HEK293T (cell line): ENCODE measurements at regions not wholly inside any gene's neighbourhood (a gene's known extent, or its start where the extent isn't known, plus 50 kb on each side); places are given as distances from the start of the nearest gene placed in this dataset.

ENCODE experiments used
- CTCF ChIA-PET: fragments of 350-600 bp; formaldehyde crosslinking; extraction: SDS; loops from one replicate; lab custom pipeline; 2021; ENCODE audit warnings: antibody characterized with exemption, inconsistent platforms; lab: Yijun Ruan, JAX
- POLR2A ChIA-PET: fragments of 350-600 bp; formaldehyde crosslinking; extraction: SDS; loops from one replicate; lab custom pipeline; 2020; ENCODE audit warnings: antibody characterized with exemption, inconsistent platforms; lab: Yijun Ruan, JAX
- DNase-seq: peaks from one replicate; pipeline ENCODE4 v3.0.0; 2012; ENCODE audit warnings: mixed read lengths; ENCODE audit errors: extremely low spot score
- ARNT ChIP-seq: fragments of 450-650 bp; IDR thresholded peaks from 2 replicates; pipeline ENCODE4 v1.6.1; 2017; ENCODE audit warnings: mild to moderate bottlenecking
- BHLHE40 ChIP-seq: fragments of 450-650 bp; IDR thresholded peaks from 2 replicates; pipeline ENCODE4 v1.6.1; 2016; ENCODE audit warnings: mild to moderate bottlenecking, moderate library complexity, borderline replicate concordance
- CTBP1 ChIP-seq: fragments of 450-650 bp; IDR thresholded peaks from 2 replicates; pipeline ENCODE4 v1.6.1; 2016; ENCODE audit warnings: borderline replicate concordance
- ELF4 ChIP-seq: fragments of 450-650 bp; IDR thresholded peaks from 2 replicates; pipeline ENCODE4 v1.6.1; 2017; ENCODE audit warnings: antibody characterized with exemption
- FOXA1 ChIP-seq: fragments of 450-650 bp; IDR thresholded peaks from 2 replicates; pipeline ENCODE4 v1.6.1; 2016; ENCODE audit warnings: mild to moderate bottlenecking
- FOXK2 ChIP-seq: fragments of 450-650 bp; IDR thresholded peaks from 2 replicates; pipeline ENCODE4 v1.6.1; 2016; ENCODE audit warnings: mild to moderate bottlenecking
- FOXM1 ChIP-seq: fragments of 450-650 bp; IDR thresholded peaks from 2 replicates; pipeline ENCODE4 v1.6.1; 2017; ENCODE audit warnings: mild to moderate bottlenecking, borderline replicate concordance
- HDGF ChIP-seq: fragments of 450-650 bp; IDR thresholded peaks from 2 replicates; pipeline ENCODE4 v1.6.1; 2017; ENCODE audit warnings: antibody characterized with exemption, borderline replicate concordance
- L3MBTL2 ChIP-seq: fragments of 450-650 bp; conservative IDR thresholded peaks from 2 replicates; pipeline ENCODE4 v1.6.1; 2016; ENCODE audit warnings: mild to moderate bottlenecking
- LEF1 ChIP-seq: fragments of 450-650 bp; IDR thresholded peaks from 2 replicates; pipeline ENCODE4 v1.6.1; 2017; ENCODE audit warnings: mild to moderate bottlenecking, borderline replicate concordance
- NFRKB ChIP-seq: fragments of 450-650 bp; IDR thresholded peaks from 2 replicates; pipeline ENCODE4 v1.6.1; 2016; ENCODE audit warnings: mild to moderate bottlenecking, moderate library complexity
- SP1 ChIP-seq: fragments of 450-650 bp; IDR thresholded peaks from 2 replicates; pipeline ENCODE4 v1.6.1; 2017
- SUZ12 ChIP-seq: fragments of 450-650 bp; IDR thresholded peaks from 2 replicates; pipeline ENCODE4 v1.6.1; 2016; ENCODE audit warnings: mild to moderate bottlenecking
- TARDBP ChIP-seq: fragments of 450-650 bp; IDR thresholded peaks from 2 replicates; pipeline ENCODE4 v1.6.1; 2016
- ZNF384 ChIP-seq: fragments of 450-650 bp; IDR thresholded peaks from 2 replicates; pipeline ENCODE4 v1.6.1; 2016
- TF ChIP-seq, protein P1 (sequence below): fragments of 450-650 bp; IDR thresholded peaks from 2 replicates; pipeline ENCODE4 v1.6.1; 2016

DNA sequence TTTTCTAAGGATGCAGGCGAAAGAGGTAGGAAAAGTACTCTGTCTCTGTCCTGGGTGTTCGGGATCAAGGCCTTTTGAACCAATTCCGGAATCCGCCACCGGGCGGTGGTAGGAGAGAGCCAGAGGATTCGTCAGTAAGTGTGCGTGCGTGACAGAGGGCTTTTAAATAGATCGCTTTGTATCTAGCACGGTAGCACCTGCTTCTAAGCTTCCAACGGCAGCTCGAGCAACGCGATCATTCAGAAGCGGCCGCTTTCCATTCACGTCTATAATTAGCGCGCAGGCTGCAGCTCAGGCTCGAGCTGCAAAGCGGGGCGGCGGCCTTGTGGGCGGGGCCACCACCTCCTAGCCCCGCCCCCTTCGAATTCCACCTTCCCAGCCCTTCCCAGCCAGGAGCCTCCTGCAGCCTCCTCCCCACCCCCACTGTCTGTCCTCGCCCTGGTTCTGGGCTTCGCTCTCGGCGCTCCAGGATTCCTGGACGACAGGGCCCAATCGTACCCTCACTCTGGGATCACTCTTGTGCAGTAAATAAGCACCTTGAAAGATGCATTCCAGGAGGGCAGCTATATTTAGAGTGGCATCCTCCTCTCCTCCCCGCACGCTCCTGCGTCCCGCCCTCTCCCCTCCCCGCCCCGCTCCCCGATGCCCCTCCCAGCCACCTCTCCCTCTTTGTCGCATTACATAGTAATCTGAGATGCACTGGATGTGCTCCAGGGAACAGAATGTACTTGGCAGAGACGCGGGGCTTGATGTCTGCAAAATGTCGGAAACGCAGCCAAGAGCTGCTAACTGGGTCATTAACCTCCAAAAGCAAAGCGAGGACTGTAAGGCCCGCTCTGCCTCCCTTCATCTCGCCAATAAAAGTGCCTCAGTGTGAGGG, 224.1 kb upstream of the TPRG1 start:
- ChIA-PET CTCF (interaction anchor here (0.6 to 1.6 kb wide), 3 partner anchors 919 to 1209 kb away, joined by 4 to 8 read pairs (median 4); no protein-coding TSS in a partner anchor), POLR2A (interaction anchor here (0.7 to 1.9 kb wide), 3 partner anchors 12 to 1207 kb away, joined by 3 to 6 read pairs (median 5); partner anchors contain the start of gene BCL6)
- DNase-seq = peak; percentile 79
- TF ChIP-seq, protein P1, sequence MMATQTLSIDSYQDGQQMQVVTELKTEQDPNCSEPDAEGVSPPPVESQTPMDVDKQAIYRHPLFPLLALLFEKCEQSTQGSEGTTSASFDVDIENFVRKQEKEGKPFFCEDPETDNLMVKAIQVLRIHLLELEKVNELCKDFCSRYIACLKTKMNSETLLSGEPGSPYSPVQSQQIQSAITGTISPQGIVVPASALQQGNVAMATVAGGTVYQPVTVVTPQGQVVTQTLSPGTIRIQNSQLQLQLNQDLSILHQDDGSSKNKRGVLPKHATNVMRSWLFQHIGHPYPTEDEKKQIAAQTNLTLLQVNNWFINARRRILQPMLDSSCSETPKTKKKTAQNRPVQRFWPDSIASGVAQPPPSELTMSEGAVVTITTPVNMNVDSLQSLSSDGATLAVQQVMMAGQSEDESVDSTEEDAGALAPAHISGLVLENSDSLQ = no peak

DNA sequence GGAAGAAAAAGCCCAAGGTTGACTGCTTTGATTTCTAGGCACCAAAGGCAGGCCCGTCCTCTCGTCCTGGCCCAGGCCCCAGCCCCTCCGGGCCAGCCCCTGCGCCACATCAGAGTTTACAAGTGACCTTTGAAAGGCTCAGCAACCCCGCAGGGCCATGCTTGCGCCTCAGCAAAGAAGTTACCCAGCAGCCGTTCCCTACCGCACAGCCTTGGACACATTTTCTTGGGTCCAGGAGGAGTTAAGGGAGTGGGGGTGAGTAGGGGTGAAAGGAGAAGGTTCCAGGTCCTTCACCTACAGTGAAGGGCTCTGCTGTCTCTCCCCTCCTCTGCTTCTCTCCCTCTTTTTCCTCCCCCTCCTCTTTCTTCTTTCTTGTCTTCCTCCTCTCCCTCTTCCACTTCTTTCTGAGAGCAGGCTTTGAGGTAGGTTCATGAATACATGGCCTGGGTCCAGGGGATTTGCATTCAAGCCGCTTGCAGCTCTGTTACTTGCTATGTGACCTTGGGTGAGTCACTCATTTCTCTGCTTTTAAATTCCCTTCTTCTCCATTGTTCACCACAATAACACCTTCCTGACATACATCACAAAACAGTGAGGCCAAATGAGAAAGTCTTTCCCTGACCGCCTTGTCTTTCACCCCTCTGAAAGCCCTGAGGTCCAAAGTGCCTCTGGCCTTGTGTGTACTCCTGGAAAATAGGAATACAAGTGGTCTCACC, 223.3 kb upstream of the TPRG1 start:
- CTCF ChIA-PET = interaction anchor here (1.6 kb wide), 1 partner anchor 1208 kb away, joined by 8 read pairs; no protein-coding TSS in a partner anchor
- POLR2A ChIA-PET = interaction anchor here (1.1 to 1.9 kb wide), 2 partner anchors 1203 to 1208 kb away, joined by 5 to 6 read pairs; partner anchors contain the start of gene BCL6
- DNase-seq = no peak
- TF ChIP-seq FOXK2 (no peak), ZNF384 (no peak), ARNT (no peak), LEF1 (no peak), TARDBP (no peak), L3MBTL2 (no peak), FOXA1 (no peak), SP1 (no peak), SUZ12 (no peak), ELF4 (no peak), FOXM1 (no peak), HDGF (no peak), CTBP1 (no peak), NFRKB (no peak), BHLHE40 (no peak)
- TF ChIP-seq, protein P1 = no peak

- TF ChIP-seq NFRKB (no peak), ARNT (no peak), FOXM1 (no peak)
- ChIA-PET CTCF (no interaction called here), POLR2A (no interaction called here)
- no peak for DNase-seq
Observed at GRCh38 chr3:188948997-188949389, 222.8 kb upstream of the TPRG1 start.

DNA sequence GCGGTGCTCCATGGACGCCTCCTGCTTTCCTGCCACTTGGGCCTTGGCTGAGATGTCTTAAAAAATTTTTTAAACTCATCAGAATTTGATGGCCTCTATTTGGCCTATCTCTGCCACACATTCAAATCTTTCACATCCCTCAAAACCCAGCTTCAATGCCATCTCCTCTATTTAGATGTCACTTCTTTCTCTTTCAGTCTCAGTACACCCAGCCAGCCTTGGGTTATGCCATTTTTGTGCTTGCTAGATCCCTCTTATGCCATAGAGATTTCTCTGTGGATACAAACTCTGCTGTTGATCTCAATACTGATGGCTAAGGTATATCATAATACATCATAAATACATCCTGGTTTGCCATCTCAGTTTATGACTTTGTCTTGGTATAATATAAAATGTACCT, 222.3 kb upstream of the TPRG1 start:
- ChIA-PET POLR2A (no interaction called here), CTCF (no interaction called here)
- no peak for DNase-seq
- TF ChIP-seq FOXM1 = no peak
- no peak for TF ChIP-seq NFRKB
- no peak for TF ChIP-seq SP1
- TF ChIP-seq ARNT = no peak
- TF ChIP-seq ZNF384 = no peak
- TF ChIP-seq ELF4 = no peak
- no peak for TF ChIP-seq L3MBTL2
- TF ChIP-seq, protein P1 = no peak
- TF ChIP-seq HDGF = no peak
- no peak for TF ChIP-seq FOXA1
- TF ChIP-seq TARDBP = no peak

DNA sequence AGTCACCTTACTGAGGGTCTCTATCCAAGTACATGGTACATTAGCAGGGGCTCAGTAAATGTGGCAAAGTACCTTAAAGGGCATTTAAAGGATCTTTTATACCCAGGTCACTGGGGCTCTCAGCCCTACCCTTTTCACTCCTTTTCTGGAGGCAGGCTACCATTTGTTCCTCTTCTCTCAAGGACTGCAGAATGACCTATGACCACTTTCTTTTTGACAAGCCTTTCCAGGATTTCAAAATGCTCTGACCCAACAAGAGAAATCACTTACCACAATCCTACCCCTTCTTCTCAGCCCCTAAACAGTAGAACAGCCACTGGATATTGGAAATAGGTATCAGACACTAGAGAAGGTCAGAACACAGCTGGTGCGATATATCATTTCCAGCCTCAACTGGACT, 221.8 kb upstream of the TPRG1 start:
- no peak for DNase-seq
- CTCF ChIA-PET = interaction anchor here (1.2 kb wide), 1 partner anchor 1210 kb away, joined by 3 read pairs; no protein-coding TSS in a partner anchor
- TF ChIP-seq ARNT (no peak), L3MBTL2 (no peak), ZNF384 (no peak), NFRKB (no peak), HDGF (no peak), SUZ12 (no peak), FOXK2 (no peak), BHLHE40 (no peak), LEF1 (no peak), FOXM1 (no peak)
- TF ChIP-seq, protein P1 = no peak
- POLR2A ChIA-PET = no interaction called here
